GM19468 (cell line): ENCODE measurements at regions not wholly inside any gene's neighbourhood (a gene's known extent, or its start where the extent isn't known, plus 50 kb on each side); places are given as distances from the start of the nearest gene placed in this dataset.

Experiments
- ATAC-seq: cut with Tn5 transposase; IDR thresholded peaks from one replicate; pipeline ENCODE4 v1.9.1; 2021; ENCODE audit warnings: mild to moderate bottlenecking, moderate library complexity, moderate number of reproducible peaks; ENCODE audit not compliant: unreplicated experiment; ENCODE audit errors: extremely low read depth

DNA sequence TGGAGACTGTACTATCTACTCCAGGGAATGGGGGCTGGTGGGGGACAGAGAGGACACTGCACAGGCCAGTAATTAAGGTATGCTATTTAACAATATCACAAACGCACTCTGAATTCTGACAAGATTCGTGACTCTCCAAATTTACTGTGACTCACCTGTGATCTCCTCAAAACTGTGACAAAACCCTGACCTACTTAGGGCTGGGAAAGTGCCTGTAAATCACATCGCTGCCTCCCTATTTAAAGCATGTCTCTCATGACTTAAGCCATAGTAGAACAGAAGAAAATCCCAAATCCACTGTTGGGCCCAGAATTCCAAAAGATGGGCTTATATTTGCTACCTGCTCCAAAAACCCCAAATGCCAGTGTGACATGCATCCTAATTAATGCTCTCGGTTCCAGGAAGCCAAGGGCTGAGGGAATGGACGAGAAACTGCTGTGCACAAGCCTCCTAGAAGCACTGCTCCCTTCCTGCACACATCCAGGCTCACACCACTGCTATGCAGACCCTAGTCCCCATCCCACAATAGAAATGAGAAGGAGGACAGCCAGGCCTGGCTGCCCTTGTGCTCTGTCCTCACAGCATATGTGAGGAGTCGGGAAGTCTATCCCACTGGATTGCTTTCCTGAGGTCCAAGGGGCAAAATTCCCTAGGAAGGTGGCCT, 187.7 kb upstream of the CHRNA7 start:
- ATAC-seq: no peak

DNA sequence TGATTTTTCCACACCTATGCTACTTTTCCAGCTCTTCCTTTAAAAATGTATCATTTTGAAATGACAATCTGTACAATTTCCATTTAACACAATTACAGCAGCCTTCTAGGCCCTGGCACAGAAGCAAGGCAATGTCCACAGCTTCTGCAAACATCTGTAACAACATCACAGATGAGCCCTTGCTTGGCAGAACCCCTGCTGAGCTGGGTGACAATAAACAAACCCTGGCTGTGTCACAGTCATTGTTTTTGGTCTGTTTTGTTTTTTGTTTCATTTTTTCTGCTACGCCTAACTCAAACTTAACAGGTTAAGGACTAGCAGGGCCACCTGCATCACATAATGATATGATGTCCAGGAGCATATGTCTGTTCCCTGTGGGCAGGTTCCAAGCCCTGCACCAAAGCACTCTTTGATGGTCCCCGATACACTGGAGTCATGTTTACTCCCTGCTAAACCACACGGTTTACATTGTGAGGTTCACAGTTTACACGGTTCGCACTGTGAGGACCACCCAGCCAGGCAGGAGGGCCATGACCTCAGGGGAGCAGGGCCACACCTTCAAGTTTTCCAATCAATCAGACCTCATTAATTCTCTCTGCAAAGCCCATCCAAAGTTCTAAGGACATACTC, 186.8 kb upstream of the CHRNA7 start:
- ATAC-seq: no peak

DNA sequence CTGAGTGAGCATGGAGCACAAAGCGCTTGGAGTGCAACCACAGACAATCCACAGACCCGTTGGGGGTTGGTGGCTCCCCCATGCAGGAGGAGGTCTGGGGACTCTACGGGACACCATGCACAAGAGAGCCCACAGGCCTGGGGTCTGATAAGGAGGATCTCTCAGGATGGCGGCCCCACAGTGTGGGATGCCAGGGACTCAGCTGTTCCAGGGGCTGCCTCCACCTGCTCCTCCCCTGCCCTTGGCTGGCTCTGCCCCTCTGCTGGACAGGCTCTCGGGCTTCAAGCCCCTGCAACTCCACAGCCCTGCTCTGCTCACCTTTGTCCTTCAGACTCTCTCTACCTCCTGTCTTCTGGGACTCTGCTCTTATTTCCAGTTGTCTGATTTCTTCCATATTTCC, 184.5 kb upstream of the CHRNA7 start:
- no peak for ATAC-seq

DNA sequence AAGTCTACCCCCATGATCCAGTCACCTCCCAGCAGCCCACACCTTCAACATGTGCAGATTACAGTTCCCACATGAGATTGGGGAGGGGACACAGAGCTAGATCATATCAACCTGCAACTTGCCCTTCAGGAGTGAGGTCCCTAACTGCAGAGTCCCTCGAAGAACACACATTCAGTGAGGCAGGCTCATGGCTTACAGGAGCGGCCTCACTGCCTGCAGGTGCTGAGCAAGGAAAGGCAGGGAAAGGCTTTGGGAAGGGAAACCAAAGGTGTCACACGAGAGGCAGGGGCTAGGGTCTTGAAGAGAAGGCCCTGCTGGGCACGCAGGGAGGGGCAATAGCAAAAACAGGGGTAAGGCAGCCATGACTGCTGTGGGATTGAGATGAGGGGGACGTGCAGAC, 182.4 kb upstream of the CHRNA7 start:
- ATAC-seq: no peak

DNA sequence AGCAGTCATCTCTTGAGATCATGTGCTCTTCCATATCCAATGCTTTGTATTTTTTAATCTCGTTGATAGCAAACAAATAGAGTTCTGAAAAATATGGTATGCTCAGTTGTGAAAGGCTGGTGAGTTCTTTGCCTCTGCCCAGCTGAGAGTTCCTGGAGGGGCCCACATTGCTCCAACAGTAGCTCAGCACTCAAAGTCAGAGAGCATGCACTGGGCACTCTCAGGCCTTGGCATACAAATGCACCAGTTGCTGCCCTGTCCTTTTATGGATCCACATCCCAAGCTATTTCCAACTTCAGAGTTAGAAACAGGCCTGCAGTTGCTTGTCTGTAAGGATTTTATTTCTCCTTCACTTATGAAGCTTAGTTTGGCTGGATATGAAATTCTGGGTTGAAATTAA, 181.7 kb upstream of the CHRNA7 start:
- ATAC-seq: no peak

DNA sequence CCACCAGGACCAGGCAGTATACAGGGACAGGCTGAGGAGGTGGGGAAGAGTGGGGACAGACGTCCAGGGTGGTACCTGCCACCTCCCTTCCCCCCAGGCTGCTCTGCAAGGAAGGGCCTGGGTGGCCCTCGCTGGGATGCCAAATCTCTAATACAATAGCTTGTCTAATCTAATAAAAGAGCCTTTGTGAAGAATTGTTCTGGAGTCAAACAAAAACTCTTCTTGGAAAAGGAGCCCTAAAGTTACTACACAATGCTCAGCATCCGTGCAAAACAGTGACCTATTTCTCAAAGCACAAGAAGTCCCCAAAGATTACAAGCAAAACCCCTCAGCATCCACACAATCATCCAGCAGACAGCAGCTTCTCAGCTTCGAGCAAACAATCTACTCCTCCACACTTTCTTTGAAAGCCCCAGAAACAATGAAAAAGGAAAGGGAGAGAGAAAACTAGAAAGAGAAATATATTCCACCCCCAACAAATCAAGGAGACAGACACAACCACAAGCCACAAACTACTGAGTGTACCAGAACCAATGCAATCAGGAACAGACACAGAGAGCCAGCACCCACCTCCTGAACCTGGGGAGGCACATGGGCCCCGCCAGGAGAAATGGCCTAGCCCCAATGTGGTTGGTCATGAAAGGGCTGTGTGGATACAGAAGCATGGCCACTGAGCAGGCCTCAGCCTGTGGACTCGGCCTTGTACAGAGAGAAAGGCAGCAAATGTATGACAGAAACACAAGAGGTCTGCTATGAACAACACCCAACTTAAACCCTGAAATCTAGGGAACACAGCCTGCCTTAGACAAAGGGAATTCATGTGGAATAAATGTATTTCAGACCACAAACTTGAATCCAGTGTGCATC, 177.1 kb upstream of the CHRNA7 start:
- no peak for ATAC-seq

DNA sequence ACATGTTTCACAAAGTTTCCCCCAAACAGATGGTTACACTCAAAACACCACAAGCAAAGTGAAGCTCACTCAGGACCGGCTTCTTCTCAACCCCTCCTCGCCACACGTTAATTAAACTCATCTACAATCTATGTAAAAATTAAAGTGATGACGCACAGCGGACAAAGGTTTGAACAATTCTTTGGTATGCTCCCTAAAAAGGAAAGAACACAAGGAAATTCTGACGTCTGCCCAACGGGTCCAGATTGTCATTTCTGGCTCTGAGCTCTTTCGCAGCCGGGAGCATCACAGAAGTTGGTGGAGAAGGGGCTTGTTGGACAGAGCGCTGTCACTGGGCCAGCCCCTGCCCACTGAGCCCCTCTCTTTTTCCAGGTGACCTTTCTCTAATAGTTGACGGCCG, 173.7 kb upstream of the CHRNA7 start:
- ATAC-seq: no peak

DNA sequence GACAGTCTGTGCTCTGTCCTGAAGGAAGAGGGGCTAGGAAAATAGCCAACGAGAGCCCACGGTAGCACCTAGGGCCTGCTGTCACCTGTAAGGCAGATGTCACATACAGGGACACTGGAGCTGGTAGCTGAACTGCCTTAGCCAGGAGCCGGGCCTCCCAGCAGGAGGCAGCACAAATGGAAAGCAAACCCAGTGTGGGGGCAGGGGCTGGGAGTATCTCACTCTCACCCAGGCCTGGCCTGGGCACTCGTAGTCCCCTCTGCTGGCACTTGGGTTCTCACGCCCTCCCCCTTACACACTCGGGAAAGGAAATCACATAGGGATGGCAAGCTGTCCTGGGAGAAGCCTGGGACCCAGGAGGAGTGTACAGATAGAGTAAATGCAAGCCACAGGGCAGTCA, 173.1 kb upstream of the CHRNA7 start:
- ATAC-seq: no peak

DNA sequence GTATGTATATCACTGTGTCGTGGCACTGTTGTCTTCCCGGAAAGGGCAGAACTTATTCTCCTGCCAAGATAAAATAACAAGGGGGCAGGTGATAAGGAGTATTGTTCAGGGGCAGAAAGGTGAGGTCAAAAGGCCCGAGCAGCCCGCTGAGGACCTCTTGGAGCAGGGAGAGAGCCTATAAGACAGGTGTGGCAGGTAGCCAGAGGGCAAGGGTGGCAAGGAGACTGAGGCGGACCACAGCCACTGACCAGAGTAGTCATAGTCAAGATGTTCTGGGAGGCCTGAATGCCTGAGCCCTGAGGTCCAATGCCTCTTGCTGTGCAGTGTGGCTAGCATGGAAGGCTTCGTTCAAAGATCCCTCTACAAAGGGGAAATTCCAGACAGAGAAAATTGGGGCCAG, 172.3 kb upstream of the CHRNA7 start:
- no peak for ATAC-seq

DNA sequence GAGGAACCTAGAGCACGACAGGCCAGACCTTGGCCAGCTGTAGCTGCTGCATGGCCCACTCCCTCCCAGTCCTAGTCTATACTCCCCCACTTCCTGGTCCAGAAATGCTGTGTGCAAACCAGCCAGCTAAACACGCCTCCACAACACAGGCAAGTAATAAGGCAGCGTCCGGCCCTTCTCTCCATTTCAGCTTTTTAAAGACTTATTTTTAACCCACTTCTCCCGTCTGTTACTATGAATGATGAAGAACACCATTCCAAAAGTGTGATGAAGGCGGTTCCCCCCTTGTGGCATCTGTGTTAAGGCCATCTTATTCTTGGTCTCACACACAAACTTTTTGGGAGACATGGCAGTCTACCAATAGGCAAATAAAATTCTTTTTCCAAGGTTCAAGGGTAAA, 164.1 kb upstream of the CHRNA7 start:
- ATAC-seq: no peak

DNA sequence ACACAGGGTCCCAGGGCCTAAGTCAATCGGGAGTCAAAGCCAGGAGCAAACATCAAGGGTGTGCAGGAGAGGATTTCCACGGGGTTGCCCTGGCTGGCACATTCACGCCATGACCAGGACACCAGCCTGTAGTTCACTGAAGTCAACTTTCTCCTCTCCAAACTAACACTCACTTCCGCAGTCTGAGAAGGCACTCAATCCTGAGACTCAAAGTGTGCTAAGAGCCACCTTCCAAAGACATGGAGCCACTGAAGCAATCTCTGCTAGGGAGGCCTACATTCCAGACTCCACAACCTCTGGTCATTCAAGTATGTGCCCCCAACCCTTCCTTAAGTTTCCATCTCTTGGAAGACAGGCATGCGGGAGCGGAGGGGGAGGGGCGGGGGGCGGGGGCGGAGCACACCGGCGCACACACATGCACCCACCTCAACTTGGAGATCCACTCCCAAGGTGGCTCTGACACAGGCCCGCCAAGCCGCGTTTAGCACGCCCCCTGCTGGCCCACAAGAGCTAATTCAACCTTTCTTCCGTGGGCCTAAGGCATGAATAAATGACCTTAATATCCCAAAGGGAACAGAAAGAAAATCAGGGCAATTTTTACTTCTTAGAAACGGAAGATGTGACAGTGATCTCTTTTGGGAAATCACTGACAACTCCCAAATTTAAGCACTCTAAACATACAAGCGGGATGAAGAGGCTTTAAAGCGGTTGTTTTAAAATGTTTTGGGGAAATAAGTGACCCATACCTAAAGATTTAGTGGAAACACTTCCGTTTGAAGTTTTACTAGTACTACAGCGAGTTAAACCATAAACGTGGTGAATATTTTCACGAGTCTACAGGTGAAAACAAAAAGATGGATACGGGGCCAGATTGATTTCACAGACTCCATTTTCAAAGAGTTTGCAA, 162.5 kb upstream of the CHRNA7 start:
- ATAC-seq: no peak

DNA sequence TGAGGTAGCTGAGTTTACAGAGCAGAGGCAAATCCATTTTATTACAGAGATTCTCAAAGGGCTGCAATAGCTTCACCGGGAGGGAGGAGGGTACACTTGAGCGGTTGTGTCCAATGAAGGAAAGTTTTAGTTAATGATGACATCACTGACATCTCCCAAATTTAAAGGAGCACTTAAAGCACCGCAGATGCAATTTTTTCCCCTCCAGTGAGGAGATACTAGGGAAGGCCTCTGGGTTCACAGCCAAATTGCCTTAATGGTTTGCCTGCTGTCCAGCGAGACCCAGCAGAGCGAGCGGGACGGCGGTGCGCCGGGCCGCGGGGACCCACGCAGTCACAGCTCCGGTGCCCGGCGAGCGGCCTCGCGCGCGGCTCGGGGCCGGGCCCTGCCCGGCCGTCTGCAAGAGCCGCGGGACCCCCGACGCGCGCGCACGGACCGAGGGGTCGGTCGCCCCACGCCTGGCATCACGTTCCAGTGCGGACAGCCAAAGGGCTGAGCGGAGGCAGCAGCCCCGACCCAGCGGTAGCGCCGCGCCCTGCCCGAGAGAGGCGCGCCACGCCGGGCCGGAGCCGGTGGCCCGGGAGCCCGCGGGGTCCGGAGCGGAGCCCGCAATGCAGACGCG, 160.5 kb upstream of the CHRNA7 start:
- ATAC-seq: no peak

DNA sequence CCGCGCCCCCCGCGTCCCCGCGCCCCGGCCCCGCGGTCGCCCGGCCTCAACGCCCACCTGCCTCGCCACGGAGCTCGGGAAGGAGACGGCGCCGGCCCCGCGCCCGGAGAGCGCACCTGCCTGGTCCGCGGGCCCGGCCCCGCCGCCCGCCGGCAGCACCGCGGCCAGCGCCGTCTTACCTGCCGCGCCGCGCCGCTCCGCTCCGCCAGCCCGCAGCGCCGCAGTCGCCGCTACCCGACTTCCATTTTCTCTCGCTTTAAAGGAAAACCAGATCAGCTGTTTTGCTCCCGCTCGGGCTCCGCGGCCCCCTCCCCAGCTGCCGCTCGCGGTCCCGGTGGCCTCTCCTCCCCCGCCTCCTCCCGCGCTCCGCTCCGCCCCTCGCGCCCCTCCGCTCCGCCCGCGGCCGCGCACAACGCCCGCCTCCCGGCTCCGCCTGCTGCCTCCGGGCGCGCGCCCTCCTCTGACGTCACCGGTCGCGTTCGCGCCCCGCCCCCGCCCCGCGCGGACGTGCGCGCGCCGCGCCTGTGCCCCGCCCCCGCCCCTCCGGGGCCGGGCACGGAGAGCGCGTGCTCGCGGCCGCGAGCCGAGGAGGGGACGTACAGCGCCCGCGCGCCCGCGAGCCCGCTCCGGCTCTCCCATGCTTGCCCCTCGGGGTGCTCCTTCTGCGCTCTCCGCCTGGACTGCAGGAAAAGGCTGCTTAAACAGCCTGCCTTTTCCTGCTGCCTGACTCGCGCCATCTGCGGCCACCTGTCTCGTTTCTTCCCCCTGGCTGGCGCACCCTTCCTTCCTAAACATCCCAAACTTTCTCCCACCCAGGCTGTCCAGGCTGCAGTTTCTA, 159.8 kb upstream of the CHRNA7 start, which contains the start of gene OTUD7A:
TSS of gene OTUD7A (minus strand) at position 346 of the 838 bp plus-strand sequence.
- peak; percentile 75 for ATAC-seq

DNA sequence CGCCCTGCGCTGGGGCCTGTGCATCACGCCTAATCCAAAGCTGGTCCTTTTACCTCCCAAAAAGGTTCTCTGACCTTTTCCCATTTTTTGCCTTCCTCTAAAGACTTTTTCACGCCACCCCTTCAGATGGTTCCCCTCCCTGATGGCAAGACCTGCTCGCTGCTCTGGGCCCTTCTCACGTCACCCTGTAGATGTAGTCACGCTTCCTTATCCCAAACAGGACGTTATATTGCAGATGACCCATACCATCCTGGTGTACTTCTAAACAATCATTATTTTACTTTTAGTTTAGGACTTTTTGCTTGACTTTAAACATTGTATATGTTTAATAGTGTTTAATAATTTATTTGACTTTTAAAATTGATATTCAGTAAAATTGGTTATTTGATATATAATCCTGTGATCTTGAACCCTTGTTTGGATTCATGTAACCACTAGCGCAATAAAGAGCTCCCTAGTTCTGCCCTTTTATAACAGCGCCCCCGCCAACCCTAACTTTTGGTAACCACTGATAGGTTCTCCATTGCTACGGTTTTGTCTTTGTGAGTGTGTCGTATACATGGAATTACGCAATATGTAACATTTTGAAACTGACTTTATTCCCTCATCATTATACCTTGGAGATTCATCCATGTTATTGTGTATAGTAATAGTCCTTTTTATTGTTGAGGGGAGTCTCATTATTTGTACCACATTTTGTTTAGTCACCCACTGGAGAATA, 159.0 kb upstream of the CHRNA7 start:
- ATAC-seq: no peak

DNA sequence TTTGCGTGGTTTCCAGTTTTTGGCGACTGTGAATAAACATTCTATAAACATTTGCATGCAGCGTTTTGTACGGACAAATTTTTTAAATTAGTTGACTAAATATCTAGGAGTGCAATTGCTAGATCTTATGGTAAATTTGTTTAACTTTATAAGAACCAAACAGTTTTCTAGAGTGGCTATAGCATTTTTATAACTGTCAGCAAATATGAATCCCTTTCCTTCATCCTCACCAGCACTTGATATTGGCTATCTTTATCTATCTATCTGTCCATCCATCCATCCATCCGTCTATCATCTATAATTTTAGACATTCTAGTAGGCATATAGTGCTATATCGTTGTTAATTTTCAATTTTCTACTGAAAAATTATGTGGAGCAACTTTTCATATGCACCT, 158.4 kb upstream of the CHRNA7 start:
- ATAC-seq: no peak

DNA sequence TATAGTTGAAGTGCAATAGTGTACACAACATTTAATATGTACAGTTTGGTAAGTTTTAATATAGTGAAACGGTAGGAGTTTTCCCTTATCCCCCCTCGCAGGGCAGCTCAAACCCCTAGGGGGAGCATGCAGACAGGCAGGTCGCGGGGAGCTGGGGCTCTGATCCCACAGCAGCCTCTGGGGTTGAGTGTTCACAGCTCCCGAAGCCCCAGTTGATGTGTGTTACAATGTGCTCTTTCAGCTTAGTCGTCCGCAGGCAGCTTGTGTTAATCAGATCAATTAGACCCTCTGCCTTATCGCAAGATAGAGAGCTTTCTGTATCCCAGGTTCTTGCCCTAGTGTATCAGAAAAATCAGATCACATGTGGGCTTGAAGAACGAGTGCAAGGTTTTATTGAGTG, 143.1 kb upstream of the CHRNA7 start:
- ATAC-seq: no peak

DNA sequence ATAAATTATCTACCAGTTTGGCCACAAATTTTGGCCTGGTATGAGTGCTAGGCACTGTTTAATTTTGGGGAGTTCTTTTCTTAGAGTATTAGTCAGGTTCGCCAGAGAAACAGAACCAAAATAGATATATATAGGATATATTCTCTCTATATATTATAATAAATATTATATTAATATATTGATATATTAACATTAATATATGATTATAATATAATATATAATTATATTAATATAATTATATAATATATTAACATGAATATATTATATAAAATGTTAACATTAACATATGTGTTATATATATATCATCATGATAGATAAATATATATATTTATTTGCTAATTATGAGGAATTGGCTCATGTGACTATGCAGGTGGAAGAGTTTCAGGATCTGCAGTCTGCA, 137.8 kb upstream of the CHRNA7 start:
- ATAC-seq: no peak

DNA sequence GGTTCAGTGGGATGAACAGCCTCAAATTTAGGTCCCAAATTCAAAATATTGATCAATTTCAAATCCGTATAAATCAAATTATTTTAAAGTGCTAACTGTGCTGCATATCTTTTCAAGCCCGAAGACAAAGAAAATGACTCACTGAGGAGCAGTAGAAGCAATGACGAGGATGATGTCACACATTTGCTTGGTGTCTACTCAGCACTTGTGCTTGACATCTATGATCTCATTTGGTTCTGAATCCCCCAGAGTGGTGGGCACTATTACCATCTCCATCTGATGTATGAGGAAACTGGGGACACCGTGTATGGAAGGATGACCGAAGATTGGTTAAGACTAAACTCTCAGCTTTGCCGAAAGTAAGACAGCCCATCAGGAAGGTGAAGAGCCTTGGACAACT, 136.5 kb upstream of the CHRNA7 start:
- no peak for ATAC-seq
